HL-60 (cell line): ENCODE measurements at regions not wholly inside any gene's neighbourhood (a gene's known extent, or its start where the extent isn't known, plus 50 kb on each side); places are given as distances from the start of the nearest gene placed in this dataset.

ENCODE experiments used
- DNase-seq, 2 experiments: peaks; one replicate each; pipeline ENCODE4 v3.0.0-alpha.2; 2010 to 2020; ENCODE audit warnings: low read depth in 1 of 2, low spot score in 1 of 2
- H3K27ac ChIP-seq: fragments of 250-450 bp; sonication (Bioruptor Pico); replicated peaks from 2 replicates; pipeline ENCODE4 v1.5.1; 2020; ENCODE audit warnings: mild to moderate bottlenecking, moderate library complexity
- H3K27me3 ChIP-seq: fragments of 250-450 bp; sonication (Bioruptor Pico); 2 replicates; pipeline ENCODE4 v1.5.1; 2021; ENCODE audit warnings: mild to moderate bottlenecking, moderate library complexity; ENCODE audit not compliant: insufficient read depth, poor library complexity, severe bottlenecking
- H3K4me3 ChIP-seq: replicated peaks from 2 replicates; pipeline ENCODE4 v1.5.1; 2011; ENCODE audit warnings: mild to moderate bottlenecking, control low read depth, low read length; ENCODE audit not compliant: insufficient read depth
- CTCF ChIP-seq: IDR thresholded peaks from one replicate; pipeline ENCODE4 v1.5.1; 2011; ENCODE audit warnings: low read length, control low read depth, inconsistent platforms; ENCODE audit not compliant: insufficient read depth
- GABPA ChIP-seq: IDR thresholded peaks from 2 replicates; pipeline ENCODE4 v1.6.1; 2012; ENCODE audit warnings: low read depth
- POLR2AphosphoS5 ChIP-seq: IDR thresholded peaks from 2 replicates; pipeline ENCODE4 v1.6.1; 2012; ENCODE audit warnings: low read depth
- REST ChIP-seq: IDR thresholded peaks from 2 replicates; pipeline ENCODE4 v1.6.1; 2012; ENCODE audit warnings: low read depth; ENCODE audit not compliant: insufficient replicate concordance
- SPI1 ChIP-seq: IDR thresholded peaks from 2 replicates; pipeline ENCODE4 v1.6.1; 2012; ENCODE audit warnings: low read depth, mild to moderate bottlenecking, borderline replicate concordance

- Histone ChIP-seq H3K27ac (no peak overlapping the region), H3K27me3 (no peaks in the 10 kb centered on the region), H3K4me3 (no peak overlapping the region)
- no peak for DNase-seq
- TF ChIP-seq POLR2AphosphoS5 (no peak), GABPA (no peak), REST (no peak), SPI1 (no peak), CTCF (no peak)
Observed at GRCh38 chr3:78476076-78476475, 1291.7 kb downstream of the ROBO1 start.

- no peak for TF ChIP-seq SPI1
- TF ChIP-seq CTCF: no peak
- no peak for DNase-seq
- Histone ChIP-seq H3K4me3 (no peak overlapping the region), H3K27me3 (no peaks in the 10 kb centered on the region), H3K27ac (no peak overlapping the region)
Observed at GRCh38 chr3:78481050-78481449, 1286.7 kb downstream of the ROBO1 start.

GRCh38 chr3:78483090-78483489 lies 1284.7 kb downstream of the ROBO1 start:
- no peaks in the 10 kb centered on the region for H3K27me3 ChIP-seq
- H3K4me3 ChIP-seq: no peak overlapping the region
- TF ChIP-seq REST (no peak), CTCF (no peak), POLR2AphosphoS5 (no peak), SPI1 (no peak), GABPA (no peak)
- no peak overlapping the region for H3K27ac ChIP-seq
- DNase-seq: no peak

GRCh38 chr3:78494851-78495250 lies 1272.9 kb downstream of the ROBO1 start:
- Histone ChIP-seq H3K4me3 (no peak overlapping the region), H3K27ac (no peak overlapping the region), H3K27me3 (no peaks in the 10 kb centered on the region)
- TF ChIP-seq GABPA: no peak
- TF ChIP-seq SPI1: no peak
- no peak for TF ChIP-seq POLR2AphosphoS5
- no peak for TF ChIP-seq REST
- no peak for TF ChIP-seq CTCF
- DNase-seq: no peak
